ENCODE measurements at regions not wholly inside any gene's neighbourhood (a gene's known extent, or its start where the extent isn't known, plus 50 kb on each side); places are given as distances from the start of the nearest gene placed in this dataset.

DNA sequence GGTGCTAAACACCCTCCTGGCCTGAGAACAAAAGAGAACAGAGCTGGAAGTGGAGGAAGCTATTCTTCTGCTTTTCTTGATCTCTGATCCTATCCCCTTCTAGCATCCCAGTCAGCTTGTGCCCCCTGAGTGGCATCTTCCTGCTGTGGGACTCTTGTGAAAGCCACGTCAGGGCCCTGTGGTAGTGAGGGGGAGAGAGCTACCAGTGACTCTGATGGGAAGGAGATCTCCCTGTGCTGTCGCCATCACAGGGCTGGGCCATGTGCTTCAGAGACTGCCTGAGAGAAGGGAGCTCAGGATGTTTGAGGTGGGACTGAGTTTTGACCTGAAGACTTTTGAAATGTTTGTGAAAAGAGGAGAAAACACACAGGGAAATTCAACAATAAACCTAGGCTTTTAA, 107.6 kb upstream of the FUT8 start:
- Histone ChIP-seq H3K4me2 (ENCODE audit: low read depth, low read length, poor library complexity, severe bottlenecking) (no peak overlapping the region), H2AFZ (ENCODE audit: low read length) (peak overlapping the region; percentile 60; the same call in 1 of the 2 replicates), H3K4me3 (ENCODE audit: low read length, poor library complexity, severe bottlenecking) (no peak overlapping the region), H3K27me3 (ENCODE audit: insufficient read depth, low read length, poor library complexity, severe bottlenecking) (no peaks in the 10 kb centered on the region), H3F3A (ENCODE audit: low read depth) (no peaks in the 10 kb centered on the region), H3K9me3 (ENCODE audit: insufficient read depth, low read depth, low read length) (no peaks in the 10 kb centered on the region), H3K9ac (ENCODE audit: low read depth, low read length, poor library complexity, severe bottlenecking) (no peak overlapping the region), H3K36me3 (ENCODE audit: insufficient read depth, low read length) (no peaks in the 10 kb centered on the region), H3K9me2 (replicated peaks; ENCODE audit: low read depth, low read length) (no peaks in the 10 kb centered on the region), H4K20me1 (ENCODE audit: insufficient read depth, low read length, poor library complexity, severe bottlenecking) (no peaks in the 10 kb centered on the region), H3K4me1 (ENCODE audit: insufficient read depth, low read length, poor library complexity, severe bottlenecking) (no peaks in the 10 kb centered on the region), H3K79me2 (ENCODE audit: insufficient read depth, low read length) (no peaks in the 10 kb centered on the region)
- TF ChIP-seq EZH2phosphoT487 (IDR thresholded peaks at IDR 0.05; ENCODE audit: borderline replicate concordance) (no peak), CTCF (conservative IDR thresholded peaks at IDR 0.05; ENCODE audit: low read length) (no peak)

GRCh38 chr14:65308536-65308935, 104.0 kb upstream of the FUT8 start:
- Histone ChIP-seq H3K79me2 (ENCODE audit: insufficient read depth, low read length) (no peaks in the 10 kb centered on the region), H3K27me3 (ENCODE audit: insufficient read depth, low read length, poor library complexity, severe bottlenecking) (no peaks in the 10 kb centered on the region), H3K4me2 (ENCODE audit: low read depth, low read length, poor library complexity, severe bottlenecking) (no peak overlapping the region), H4K20me1 (ENCODE audit: insufficient read depth, low read length, poor library complexity, severe bottlenecking) (no peaks in the 10 kb centered on the region), H3K4me3 (ENCODE audit: low read length, poor library complexity, severe bottlenecking) (no peak overlapping the region), H2AFZ (ENCODE audit: low read length) (no peak overlapping the region), H3K9me2 (replicated peaks; ENCODE audit: low read depth, low read length) (no peaks in the 10 kb centered on the region), H3F3A (ENCODE audit: low read depth) (no peaks in the 10 kb centered on the region), H3K9ac (ENCODE audit: low read depth, low read length, poor library complexity, severe bottlenecking) (no peak overlapping the region), H3K4me1 (ENCODE audit: insufficient read depth, low read length, poor library complexity, severe bottlenecking) (no peaks in the 10 kb centered on the region), H3K36me3 (ENCODE audit: insufficient read depth, low read length) (no peaks in the 10 kb centered on the region), H3K9me3 (ENCODE audit: insufficient read depth, low read depth, low read length) (no peaks in the 10 kb centered on the region)
- TF ChIP-seq EZH2phosphoT487 (IDR thresholded peaks at IDR 0.05; ENCODE audit: borderline replicate concordance) (no peak), CTCF (conservative IDR thresholded peaks at IDR 0.05; ENCODE audit: low read length) (no peak)

GRCh38 chr14:65310568-65310967, 102.0 kb upstream of the FUT8 start:
- TF ChIP-seq CTCF (conservative IDR thresholded peaks at IDR 0.05; ENCODE audit: low read length) = no peak
- no peak for TF ChIP-seq EZH2phosphoT487 (IDR thresholded peaks at IDR 0.05; ENCODE audit: borderline replicate concordance)
- no peaks in the 10 kb centered on the region for H3K27me3 ChIP-seq (ENCODE audit: insufficient read depth, low read length, poor library complexity, severe bottlenecking)
- no peak overlapping the region for H3K4me3 ChIP-seq (ENCODE audit: low read length, poor library complexity, severe bottlenecking)
- no peaks in the 10 kb centered on the region for H3F3A ChIP-seq (ENCODE audit: low read depth)
- no peak overlapping the region for H2AFZ ChIP-seq (ENCODE audit: low read length)
- H3K4me1 ChIP-seq (ENCODE audit: insufficient read depth, low read length, poor library complexity, severe bottlenecking) = no peaks in the 10 kb centered on the region
- H3K4me2 ChIP-seq (ENCODE audit: low read depth, low read length, poor library complexity, severe bottlenecking) = no peak overlapping the region
- no peaks in the 10 kb centered on the region for H3K36me3 ChIP-seq (ENCODE audit: insufficient read depth, low read length)
- H3K9ac ChIP-seq (ENCODE audit: low read depth, low read length, poor library complexity, severe bottlenecking) = no peak overlapping the region
- no peaks in the 10 kb centered on the region for H3K9me2 ChIP-seq (replicated peaks; ENCODE audit: low read depth, low read length)
- H4K20me1 ChIP-seq (ENCODE audit: insufficient read depth, low read length, poor library complexity, severe bottlenecking) = no peaks in the 10 kb centered on the region
- H3K79me2 ChIP-seq (ENCODE audit: insufficient read depth, low read length) = no peaks in the 10 kb centered on the region
- H3K9me3 ChIP-seq (ENCODE audit: insufficient read depth, low read depth, low read length) = no peaks in the 10 kb centered on the region
